GM12878 (cell line): ENCODE measurements at regions not wholly inside any gene's neighbourhood (a gene's known extent, or its start where the extent isn't known, plus 50 kb on each side); places are given as distances from the start of the nearest gene placed in this dataset.

Experiments
- ATAC-seq: fragments of 200-7000 bp; cut with Tn5 transposase; 3 replicates; pipeline ENCODE4 v1.9.1; 2020; ENCODE audit warnings: mild to moderate bottlenecking, moderate library complexity
- BruUV-seq: library from RNA; stranded (reverse); fragments of 400-500 nt; replicated peaks from 2 replicates; lab custom pipeline; 2021; lab: Mats Ljungman, UMichigan
- CTCF ChIA-PET: fragments of 300-600 bp; sonication (Branson Sonifier 250); formaldehyde crosslinking; extraction: SDS; loops from one replicate; lab custom pipeline; 2021; ENCODE audit warnings: inconsistent platforms; lab: Yijun Ruan, JAX
- POLR2A ChIA-PET: fragments of 350-600 bp; formaldehyde crosslinking; extraction: SDS; loops from one replicate; lab custom pipeline; 2021; ENCODE audit warnings: inconsistent platforms; lab: Charles Lee
- RAD21 ChIA-PET: fragments of 300-600 bp; sonication (Branson Sonifier 250); formaldehyde crosslinking; loops from one replicate; lab custom pipeline; 2023; ENCODE audit warnings: antibody characterized with exemption; ENCODE audit not compliant: unreplicated experiment; lab: Charles Lee
- SMC1A ChIA-PET: fragments of 300-600 bp; sonication (Branson Sonifier 250); formaldehyde crosslinking; loops from one replicate; lab custom pipeline; 2023; ENCODE audit not compliant: unreplicated experiment, uncharacterized antibody; lab: Charles Lee
- DNase-seq: peaks from one replicate; pipeline ENCODE4 v3.0.0-alpha.2; 2011; ENCODE audit warnings: low read depth, low spot score
- FAIRE-seq: peaks from 3 replicates; lab custom pipeline; 2011; peaks lifted over from hg19 to GRCh38; lab: Jason Lieb, UNC
- H2AFZ ChIP-seq: 2 replicates; pipeline ENCODE4 v1.6.0; 2011; ENCODE audit warnings: low read depth, low read length, control low read depth; ENCODE audit not compliant: control insufficient read depth
- H3K27ac ChIP-seq: 2 replicates; pipeline ENCODE4 v1.5.1; 2011; ENCODE audit warnings: control low read depth; ENCODE audit not compliant: control insufficient read depth, insufficient read depth
- H3K27me3 ChIP-seq, 2 experiments: replicated peaks in 1 of 2; 2 replicates each; pipeline versions ENCODE4 v1.6.0 to v1.6.1; 2011; ENCODE audit warnings: low read length in 1 of 2; ENCODE audit not compliant: control insufficient read depth in 2 of 2, insufficient read depth in 2 of 2
- H3K36me3 ChIP-seq, 2 experiments: 2 replicates each; pipeline ENCODE4 v1.5.1; 2011; ENCODE audit warnings: low read length in 1 of 2; ENCODE audit not compliant: control insufficient read depth in 2 of 2, insufficient read depth in 2 of 2
- H3K4me1 ChIP-seq: 2 replicates; pipeline ENCODE4 v1.6.1; 2011; ENCODE audit warnings: mild to moderate bottlenecking, low read length, moderate library complexity, mixed read lengths; ENCODE audit not compliant: control insufficient read depth, insufficient read depth
- H3K4me2 ChIP-seq: 2 replicates; pipeline ENCODE4 v1.6.0; 2011; ENCODE audit warnings: control low read depth; ENCODE audit not compliant: control insufficient read depth, insufficient read depth
- H3K4me3 ChIP-seq: fragments of 200-600 bp; sonication (generic); 2 replicates; pipeline ENCODE4 v1.5.1; 2016
- H3K79me2 ChIP-seq: 2 replicates; pipeline ENCODE4 v1.6.0; 2011; ENCODE audit warnings: low read length; ENCODE audit not compliant: control insufficient read depth, insufficient read depth
- H3K9ac ChIP-seq: 2 replicates; pipeline ENCODE4 v1.8.0; 2011; ENCODE audit warnings: low read length, control low read depth, mixed read lengths; ENCODE audit not compliant: control insufficient read depth, insufficient read depth
- H3K9me3 ChIP-seq: replicated peaks from 3 replicates; pipeline ENCODE4 v1.5.1; 2011; ENCODE audit warnings: mild to moderate bottlenecking, low read length; ENCODE audit not compliant: control insufficient read depth, insufficient read depth
- H4K20me1 ChIP-seq: 2 replicates; pipeline ENCODE4 v1.6.0; 2011; ENCODE audit not compliant: control insufficient read depth, insufficient read depth
- CEBPB ChIP-seq, 2 experiments: fragments of 150-350 bp in 1 of 2; IDR thresholded peaks; 2 replicates each; pipeline ENCODE4 v1.6.1; 2012 to 2014; ENCODE audit warnings: low read depth in 2 of 2, low read length in 2 of 2, borderline replicate concordance in 1 of 2, inconsistent platforms in 1 of 2
- GABPA ChIP-seq: IDR thresholded peaks from 2 replicates; pipeline ENCODE4 v1.6.1; 2014; ENCODE audit warnings: antibody characterized with exemption, low read depth, mild to moderate bottlenecking, inconsistent platforms
- HDAC6 ChIP-seq: fragments of 200-600 bp; sonication (generic); IDR thresholded peaks from one replicate; pipeline ENCODE4 v1.8.0; 2017; ENCODE audit warnings: antibody characterized with exemption; ENCODE audit not compliant: unreplicated experiment
- KAT2A ChIP-seq: conservative IDR thresholded peaks from 2 replicates; pipeline ENCODE4 v1.6.1; 2011; ENCODE audit warnings: low read depth, low read length; ENCODE audit not compliant: control insufficient read depth
- MEF2B ChIP-seq: fragments of 450-650 bp; IDR thresholded peaks from 2 replicates; pipeline ENCODE4 v1.6.1; 2018; ENCODE audit warnings: mild to moderate bottlenecking, moderate library complexity; ENCODE audit not compliant: partially characterized antibody, poor library complexity, severe bottlenecking
- MTA2 ChIP-seq: fragments of 450-650 bp; IDR thresholded peaks from 2 replicates; pipeline ENCODE4 v1.6.1; 2016; ENCODE audit warnings: low read depth, mild to moderate bottlenecking, moderate library complexity
- MTA3 ChIP-seq: IDR thresholded peaks from 2 replicates; pipeline ENCODE4 v1.6.1; 2012; ENCODE audit warnings: low read length, inconsistent platforms, borderline replicate concordance
- NR2C2 ChIP-seq: IDR thresholded peaks from 2 replicates; pipeline ENCODE4 v1.6.1; 2011; ENCODE audit warnings: borderline replicate concordance, low read depth; ENCODE audit not compliant: control insufficient read depth, insufficient read length
- PML ChIP-seq: IDR thresholded peaks from 2 replicates; pipeline ENCODE4 v1.6.1; 2012; ENCODE audit warnings: low read length, inconsistent platforms
- POLR2AphosphoS2 ChIP-seq: IDR thresholded peaks from 2 replicates; pipeline ENCODE4 v1.6.1; 2011; ENCODE audit warnings: low read depth, mild to moderate bottlenecking, low read length, improper control_type of control experiment, moderate library complexity
- POU2F2 ChIP-seq: IDR thresholded peaks from 3 replicates; pipeline ENCODE4 v1.6.1; 2011; ENCODE audit warnings: low read depth, mild to moderate bottlenecking, low read length, borderline replicate concordance
- RAD21 ChIP-seq: IDR thresholded peaks from 2 replicates; pipeline ENCODE4 v1.6.1; 2011; ENCODE audit warnings: mild to moderate bottlenecking, low read depth, low read length, moderate library complexity; ENCODE audit not compliant: insufficient read depth
- RAD51 ChIP-seq: fragments of 450-650 bp; IDR thresholded peaks from 2 replicates; pipeline ENCODE4 v1.6.1; 2016; ENCODE audit warnings: moderate library complexity, mild to moderate bottlenecking, inconsistent platforms
- SMAD5 ChIP-seq: IDR thresholded peaks from 2 replicates; pipeline ENCODE4 v1.6.1; 2016; ENCODE audit warnings: antibody characterized with exemption, low read depth
- SUPT20H ChIP-seq: IDR thresholded peaks from 2 replicates; pipeline ENCODE4 v1.6.1; 2011; ENCODE audit warnings: low read depth, mild to moderate bottlenecking, low read length, moderate library complexity, borderline replicate concordance; ENCODE audit not compliant: control insufficient read depth
- TCF3 ChIP-seq: IDR thresholded peaks from 2 replicates; pipeline ENCODE4 v1.6.1; 2012; ENCODE audit warnings: low read depth, mild to moderate bottlenecking, low read length, borderline replicate concordance; ENCODE audit not compliant: insufficient read depth
- ZNF207 ChIP-seq: fragments of 450-650 bp; IDR thresholded peaks from 2 replicates; pipeline ENCODE4 v1.6.1; 2014; ENCODE audit warnings: antibody characterized with exemption, mild to moderate bottlenecking, borderline replicate concordance
- ZNF274 ChIP-seq: IDR thresholded peaks from one replicate; pipeline ENCODE4 v1.8.0; 2011; ENCODE audit not compliant: insufficient read length, insufficient read depth
- ZNF384 ChIP-seq: IDR thresholded peaks from 2 replicates; pipeline ENCODE4 v1.6.1; 2012; ENCODE audit warnings: low read depth, mild to moderate bottlenecking, low read length, improper control_type of control experiment, borderline replicate concordance
- ZNF687 ChIP-seq: fragments of 450-650 bp; IDR thresholded peaks from 2 replicates; pipeline ENCODE4 v1.6.1; 2017; ENCODE audit warnings: mild to moderate bottlenecking, moderate library complexity
- WGBS: methylation state at CpG from one replicate; pipeline ENCODE4 v1.1.6; 2016; ENCODE audit warnings: low lambda C conversion rate; ENCODE audit not compliant: insufficient replicate concordance, insufficient coverage; ENCODE audit errors: missing lambda C conversion rate; 5-methylcytosine and 5-hydroxymethylcytosine counted together
- in situ Hi-C: fragments of 300-500 bp; cut with MboI; formaldehyde crosslinking; loops from 9 replicates; pipeline ENCODE4 v1.14.3; 2018; ENCODE audit warnings: mixed read lengths
- intact Hi-C: fragments of 100-400 bp; cut with micrococcal nuclease; formaldehyde crosslinking; loops from one replicate; pipeline ENCODE4 v1.14.2; 2022; ENCODE audit not compliant: unreplicated experiment

- CTCF ChIA-PET: no interaction called here
- Histone ChIP-seq H3K27me3 (no peaks in the 10 kb centered on the region), H3K9me3 (no peaks in the 10 kb centered on the region), H3K4me1 (no peaks in the 10 kb centered on the region), H3K4me2 (no peak overlapping the region), H3K4me3 (no peak overlapping the region), H3K79me2 (no peaks in the 10 kb centered on the region), H4K20me1 (no peaks in the 10 kb centered on the region), H3K36me3 (no peaks in the 10 kb centered on the region), H2AFZ (no peak overlapping the region), H3K27ac (no peak overlapping the region), H3K9ac (no peak overlapping the region)
- no peak for DNase-seq
- intact Hi-C loops: no loop called here
- TF ChIP-seq HDAC6 (no peak), GABPA (no peak), NR2C2 (no peak), MEF2B (no peak), CEBPB (IDR thresholded peaks at IDR 0.05; ENCODE audit: borderline replicate concordance in 1 of 2, low read depth in 2 of 2, low read length in 2 of 2) (no peak), POU2F2 (no peak), TCF3 (no peak), MTA3 (no peak), POLR2AphosphoS2 (no peak), KAT2A (no peak), ZNF687 (no peak), SUPT20H (no peak), SMAD5 (no peak), ZNF384 (no peak), MTA2 (no peak), RAD21 (no peak), ZNF274 (no peak), RAD51 (no peak), ZNF207 (no peak), PML (no peak)
- FAIRE-seq: no peak
- BruUV-seq: no TSS peak
- in situ Hi-C loops: no loop called here
- POLR2A ChIA-PET: no interaction called here
- ATAC-seq: no peak
- SMC1A ChIA-PET: no interaction called here
- RAD21 ChIA-PET: no interaction called here
- WGBS: 47% methylated on average over 2 of the region's 2 CpGs
These were observed 249.5 kb upstream of the DCN start for GRCh38 chr12:91432089-91432488.
